Smooth muscle cell (in vitro differentiated cells): ENCODE measurements at regions not wholly inside any gene's neighbourhood (a gene's known extent, or its start where the extent isn't known, plus 50 kb on each side); places are given as distances from the start of the nearest gene placed in this dataset.

Source experiments
- DNase-seq: peaks from one replicate; lab custom pipeline; 2025; ENCODE audit not compliant: unreplicated experiment; lab: John Stamatoyannopoulos, UW
- H2AFZ ChIP-seq: fragments of 200-600 bp; sonication (generic); 2 replicates; pipeline ENCODE4 v1.6.0; 2016; ENCODE audit warnings: antibody characterized with exemption, low read depth, mild to moderate bottlenecking
- H3F3A ChIP-seq: fragments of 200-600 bp; sonication (generic); 2 replicates; pipeline ENCODE4 v1.6.0; 2017; ENCODE audit warnings: antibody characterized with exemption, low read depth
- H3K27ac ChIP-seq: fragments of 200-600 bp; sonication (generic); 2 replicates; pipeline ENCODE4 v1.5.1; 2016; ENCODE audit warnings: low read depth, mild to moderate bottlenecking
- H3K27me3 ChIP-seq: fragments of 200-600 bp; sonication (generic); 2 replicates; pipeline ENCODE4 v1.6.1; 2016; ENCODE audit warnings: low read depth, mild to moderate bottlenecking
- H3K36me3 ChIP-seq: fragments of 200-600 bp; sonication (generic); 2 replicates; pipeline ENCODE4 v1.5.1; 2016; ENCODE audit warnings: low read depth
- H3K4me1 ChIP-seq: fragments of 200-600 bp; sonication (generic); 2 replicates; pipeline ENCODE4 v1.5.1; 2016; ENCODE audit warnings: low read depth
- H3K4me2 ChIP-seq: fragments of 200-600 bp; sonication (generic); 2 replicates; pipeline ENCODE4 v1.6.0; 2016; ENCODE audit warnings: mild to moderate bottlenecking
- H3K4me3 ChIP-seq: fragments of 200-600 bp; sonication (generic); 2 replicates; pipeline ENCODE4 v1.5.1; 2016; ENCODE audit warnings: mild to moderate bottlenecking
- H3K79me2 ChIP-seq: fragments of 200-600 bp; sonication (generic); 2 replicates; pipeline ENCODE4 v1.6.0; 2016; ENCODE audit warnings: low read depth, mild to moderate bottlenecking
- H3K9ac ChIP-seq: fragments of 200-600 bp; sonication (generic); 2 replicates; pipeline ENCODE4 v1.6.0; 2016; ENCODE audit warnings: low read depth
- H3K9me3 ChIP-seq: fragments of 200-600 bp; sonication (generic); replicated peaks from 2 replicates; pipeline ENCODE4 v1.5.1; 2016; ENCODE audit warnings: low read depth
- H4K20me1 ChIP-seq: fragments of 200-600 bp; sonication (generic); 2 replicates; pipeline ENCODE4 v1.6.0; 2016; ENCODE audit warnings: low read depth
- CTCF ChIP-seq: fragments of 200-600 bp; sonication (generic); IDR thresholded peaks from 2 replicates; pipeline ENCODE4 v1.5.1; 2017; ENCODE audit warnings: borderline replicate concordance, mild to moderate bottlenecking, antibody characterized with exemption; ENCODE audit not compliant: insufficient read depth, poor library complexity, severe bottlenecking
- WGBS: methylation state at CpG from one replicate; pipeline ENCODE4 v1.1.7; 2016; ENCODE audit warnings: low lambda C conversion rate; 5-methylcytosine and 5-hydroxymethylcytosine counted together

GRCh38 chr9:107983762-107984161 is 494.2 kb upstream of the KLF4 start:
- Histone ChIP-seq H3K36me3 (no peaks in the 10 kb centered on the region), H3K27ac (no peak overlapping the region), H3K4me1 (no peaks in the 10 kb centered on the region), H3K4me2 (no peak overlapping the region), H3K79me2 (no peaks in the 10 kb centered on the region), H3F3A (no peaks in the 10 kb centered on the region), H3K9ac (no peak overlapping the region), H3K9me3 (no peaks in the 10 kb centered on the region), H4K20me1 (no peaks in the 10 kb centered on the region), H3K27me3 (no peaks in the 10 kb centered on the region), H2AFZ (no peak overlapping the region), H3K4me3 (no peak overlapping the region)
- DNase-seq, result no peak
- no peak for TF ChIP-seq CTCF
- WGBS, result 88% methylated on average over 3 of the region's 3 CpGs

- no peaks in the 10 kb centered on the region for H4K20me1 ChIP-seq
- H3K4me2 ChIP-seq, result no peak overlapping the region
- H2AFZ ChIP-seq, result no peak overlapping the region
- H3K4me3 ChIP-seq, result no peak overlapping the region
- no peaks in the 10 kb centered on the region for H3F3A ChIP-seq
- DNase-seq, result no peak
- no peaks in the 10 kb centered on the region for H3K4me1 ChIP-seq
- TF ChIP-seq CTCF, result no peak
- H3K9ac ChIP-seq, result no peak overlapping the region
- no peaks in the 10 kb centered on the region for H3K36me3 ChIP-seq
- WGBS, result 74% methylated on average over 3 of the region's 3 CpGs
- no peaks in the 10 kb centered on the region for H3K27me3 ChIP-seq
- H3K27ac ChIP-seq, result no peak overlapping the region
- H3K79me2 ChIP-seq, result no peaks in the 10 kb centered on the region
- no peaks in the 10 kb centered on the region for H3K9me3 ChIP-seq
These were observed 493.6 kb upstream of the KLF4 start for GRCh38 chr9:107983181-107983603.

GRCh38 chr9:107982745-107983144 is 493.2 kb upstream of the KLF4 start:
- Histone ChIP-seq H3K4me3 (no peak overlapping the region), H3K79me2 (no peaks in the 10 kb centered on the region), H3F3A (no peaks in the 10 kb centered on the region), H2AFZ (no peak overlapping the region), H3K4me2 (no peak overlapping the region), H3K4me1 (no peaks in the 10 kb centered on the region), H3K9ac (no peak overlapping the region), H4K20me1 (no peaks in the 10 kb centered on the region), H3K36me3 (no peaks in the 10 kb centered on the region), H3K27ac (no peak overlapping the region), H3K27me3 (no peaks in the 10 kb centered on the region), H3K9me3 (no peaks in the 10 kb centered on the region)
- WGBS, result 93% methylated on average over 3 of the region's 3 CpGs
- TF ChIP-seq CTCF, result no peak
- no peak for DNase-seq

GRCh38 chr9:107982001-107982400 is 492.4 kb upstream of the KLF4 start:
- TF ChIP-seq CTCF, result no peak
- no peaks in the 10 kb centered on the region for H3K27me3 ChIP-seq
- H4K20me1 ChIP-seq, result no peaks in the 10 kb centered on the region
- no peaks in the 10 kb centered on the region for H3K79me2 ChIP-seq
- H3K4me1 ChIP-seq, result no peaks in the 10 kb centered on the region
- H2AFZ ChIP-seq, result no peak overlapping the region
- H3K4me2 ChIP-seq, result no peak overlapping the region
- H3K9me3 ChIP-seq, result no peaks in the 10 kb centered on the region
- no peak overlapping the region for H3K4me3 ChIP-seq
- no peak overlapping the region for H3K9ac ChIP-seq
- H3F3A ChIP-seq, result no peaks in the 10 kb centered on the region
- no peak for DNase-seq
- no peaks in the 10 kb centered on the region for H3K36me3 ChIP-seq
- no peak overlapping the region for H3K27ac ChIP-seq
- 96% methylated on average over 1 of the region's 1 CpG for WGBS
